HEK293 (cell line): ENCODE measurements at regions not wholly inside any gene's neighbourhood (a gene's known extent, or its start where the extent isn't known, plus 50 kb on each side); places are given as distances from the start of the nearest gene placed in this dataset.

ENCODE experiments used
- CTCF ChIA-PET: fragments of 350-600 bp; formaldehyde crosslinking; extraction: SDS; loops from one replicate; lab custom pipeline; 2021; ENCODE audit warnings: antibody characterized with exemption; lab: Yijun Ruan, JAX
- POLR2A ChIA-PET: fragments of 300-600 bp; formaldehyde crosslinking; extraction: SDS; loops from one replicate; lab custom pipeline; 2020; ENCODE audit warnings: antibody characterized with exemption, inconsistent platforms; lab: Yijun Ruan, JAX
- H3K27ac ChIP-seq: fragments of 200-500 bp; sonication (Bioruptor generic); 2 replicates; pipeline ENCODE4 v1.5.1; 2014; ENCODE audit warnings: low read depth, low read length, control low read depth, inconsistent platforms; ENCODE audit errors: extremely low read depth
- H3K36me3 ChIP-seq, 2 experiments: fragments of 200-500 bp in 1 of 2; sonication (Bioruptor generic) in 1 of 2; 1 replicate in 1 of 2; 2 replicates in 1 of 2; pipeline ENCODE4 v1.5.1; 2014 to 2017; ENCODE audit warnings: inconsistent platforms in 2 of 2, low read length in 2 of 2; ENCODE audit not compliant: control insufficient read depth in 2 of 2, insufficient read depth in 1 of 2
- H3K4me1 ChIP-seq: fragments of 200-500 bp; sonication (Bioruptor generic); 2 replicates; pipeline ENCODE4 v1.5.1; 2014; ENCODE audit warnings: mild to moderate bottlenecking, low read length, inconsistent platforms; ENCODE audit not compliant: control insufficient read depth, insufficient read depth
- H3K4me3 ChIP-seq: 2 replicates; pipeline ENCODE4 v1.5.1; 2011; ENCODE audit warnings: low read depth, mild to moderate bottlenecking, control low read depth, low read length, moderate library complexity
- H3K9me3 ChIP-seq: fragments of 200-500 bp; sonication (Bioruptor generic); 2 replicates; pipeline ENCODE4 v1.5.1; 2014; ENCODE audit warnings: low read depth, low read length, inconsistent platforms; ENCODE audit not compliant: control insufficient read depth, insufficient read depth
- EGR2 ChIP-seq: fragments of 450-650 bp; formaldehyde crosslinking; IDR thresholded peaks from 2 replicates; pipeline ENCODE4 v1.5.1; 2016; ENCODE audit warnings: low read depth, missing biosample characterization, missing genetic modification characterization
- IKZF3 ChIP-seq: fragments of 450-650 bp; IDR thresholded peaks from 2 replicates; pipeline ENCODE4 v1.5.0; 2018; ENCODE audit warnings: missing biosample characterization, mild to moderate bottlenecking, missing genetic modification characterization, moderate library complexity
- MEIS1 ChIP-seq: sonication (generic); formaldehyde crosslinking; IDR thresholded peaks from 2 replicates; pipeline ENCODE4 v1.8.1; 2022; ENCODE audit warnings: missing genetic modification reagents, mild to moderate bottlenecking, borderline replicate concordance
- PRDM1 ChIP-seq: fragments of 450-650 bp; formaldehyde crosslinking; IDR thresholded peaks from 2 replicates; pipeline ENCODE4; 2016; ENCODE audit warnings: missing biosample characterization, missing genetic modification characterization
- ZBTB17 ChIP-seq: fragments of 450-650 bp; formaldehyde crosslinking; IDR thresholded peaks from 2 replicates; pipeline ENCODE4 v1.5.1; 2016; ENCODE audit warnings: missing biosample characterization, missing genetic modification characterization
- ZBTB48 ChIP-seq: fragments of 450-650 bp; formaldehyde crosslinking; IDR thresholded peaks from 2 replicates; pipeline ENCODE4 v1.5.1; 2016; ENCODE audit warnings: missing biosample characterization, missing genetic modification characterization
- ZIC2 ChIP-seq: fragments of 450-650 bp; formaldehyde crosslinking; IDR thresholded peaks from 2 replicates; pipeline ENCODE4 v1.5.1; 2016; ENCODE audit warnings: missing biosample characterization, missing genetic modification characterization
- ZNF266 ChIP-seq: fragments of 450-650 bp; formaldehyde crosslinking; IDR thresholded peaks from 2 replicates; pipeline ENCODE4 v1.5.1; 2016; ENCODE audit warnings: missing biosample characterization, missing genetic modification characterization, low read depth
- ZNF394 ChIP-seq: fragments of 450-650 bp; formaldehyde crosslinking; IDR thresholded peaks from 2 replicates; pipeline ENCODE4 v1.5.1; 2016; ENCODE audit warnings: missing biosample characterization, missing genetic modification characterization, mild to moderate bottlenecking, moderate library complexity, borderline replicate concordance
- ZNF555 ChIP-seq: fragments of 450-650 bp; formaldehyde crosslinking; conservative IDR thresholded peaks from 2 replicates; pipeline ENCODE4 v1.5.1; 2017; ENCODE audit warnings: missing biosample characterization, mild to moderate bottlenecking, missing genetic modification characterization, inconsistent platforms
- ZNF560 ChIP-seq: fragments of 450-650 bp; formaldehyde crosslinking; IDR thresholded peaks from 2 replicates; pipeline ENCODE4 v1.5.1; 2017; ENCODE audit warnings: missing biosample characterization, missing genetic modification characterization, borderline replicate concordance
- ZNF677 ChIP-seq: fragments of 450-650 bp; IDR thresholded peaks from 2 replicates; pipeline ENCODE4 v1.5.0; 2018; ENCODE audit warnings: missing biosample characterization, mild to moderate bottlenecking, missing genetic modification characterization, moderate library complexity
- ZNF76 ChIP-seq: fragments of 450-650 bp; formaldehyde crosslinking; IDR thresholded peaks from 2 replicates; pipeline ENCODE4; 2016; ENCODE audit warnings: low read depth, missing biosample characterization, missing genetic modification characterization, borderline replicate concordance
- ZNF830 ChIP-seq: fragments of 450-650 bp; IDR thresholded peaks from 2 replicates; pipeline ENCODE4 v1.5.0; 2018; ENCODE audit warnings: missing biosample characterization, missing genetic modification characterization, low read depth, mild to moderate bottlenecking, moderate library complexity
- ZNF843 ChIP-seq: fragments of 450-650 bp; formaldehyde crosslinking; IDR thresholded peaks from 2 replicates; pipeline ENCODE4 v1.5.1; 2016; ENCODE audit warnings: missing biosample characterization, missing genetic modification characterization
- TF ChIP-seq, protein P1 (sequence below): fragments of 450-650 bp; formaldehyde crosslinking; IDR thresholded peaks from 2 replicates; pipeline ENCODE4 v1.5.1; 2016; ENCODE audit warnings: missing biosample characterization, missing genetic modification characterization
- TF ChIP-seq, protein P2 (sequence below): fragments of 450-650 bp; formaldehyde crosslinking; IDR thresholded peaks from 2 replicates; pipeline ENCODE4 v1.5.1; 2016; ENCODE audit warnings: missing biosample characterization, missing genetic modification characterization
- TF ChIP-seq, protein P3 (sequence below): fragments of 450-650 bp; formaldehyde crosslinking; conservative IDR thresholded peaks from 2 replicates; pipeline ENCODE4 v1.5.1; 2016; ENCODE audit warnings: low read depth, missing biosample characterization, missing genetic modification characterization
- TF ChIP-seq, protein P4 (sequence below): fragments of 450-650 bp; formaldehyde crosslinking; IDR thresholded peaks from 2 replicates; pipeline ENCODE4 v1.5.1; 2017; ENCODE audit warnings: missing biosample characterization, missing genetic modification characterization
- TF ChIP-seq, protein P5 (sequence below): fragments of 450-650 bp; formaldehyde crosslinking; IDR thresholded peaks from 2 replicates; pipeline ENCODE4 v1.5.1; 2017; ENCODE audit warnings: missing biosample characterization, missing genetic modification characterization

DNA sequence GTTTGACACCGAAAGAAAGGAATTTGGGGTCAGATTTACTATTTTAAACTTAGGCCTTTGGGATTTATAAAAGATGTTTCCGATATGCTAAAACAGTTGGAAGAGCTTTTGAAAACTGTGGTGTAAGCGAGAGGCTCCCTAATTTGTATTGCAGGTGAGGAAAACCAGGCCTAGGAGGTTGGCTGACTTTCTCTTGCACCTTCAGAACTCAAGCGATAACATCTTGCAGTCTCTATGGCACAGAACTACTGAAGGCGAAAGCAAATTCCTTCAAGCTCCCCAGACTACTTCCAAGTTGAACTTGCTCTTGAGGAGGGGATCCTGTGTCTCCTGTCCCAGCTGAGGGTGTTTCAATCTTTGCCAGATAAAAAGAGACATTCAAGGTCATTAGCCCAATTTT is 685.7 kb downstream of the ADGRL2 start:
- TF ChIP-seq EGR2 (tag by site-specific recombination) (no peak), ZNF555 (tag by site-specific recombination) (no peak), ZNF843 (no peak), ZNF560 (tag by site-specific recombination) (no peak), ZNF76 (no peak), IKZF3 (tag by site-specific recombination) (no peak), ZBTB48 (tag by site-specific recombination) (no peak)
- TF ChIP-seq, protein P1, sequence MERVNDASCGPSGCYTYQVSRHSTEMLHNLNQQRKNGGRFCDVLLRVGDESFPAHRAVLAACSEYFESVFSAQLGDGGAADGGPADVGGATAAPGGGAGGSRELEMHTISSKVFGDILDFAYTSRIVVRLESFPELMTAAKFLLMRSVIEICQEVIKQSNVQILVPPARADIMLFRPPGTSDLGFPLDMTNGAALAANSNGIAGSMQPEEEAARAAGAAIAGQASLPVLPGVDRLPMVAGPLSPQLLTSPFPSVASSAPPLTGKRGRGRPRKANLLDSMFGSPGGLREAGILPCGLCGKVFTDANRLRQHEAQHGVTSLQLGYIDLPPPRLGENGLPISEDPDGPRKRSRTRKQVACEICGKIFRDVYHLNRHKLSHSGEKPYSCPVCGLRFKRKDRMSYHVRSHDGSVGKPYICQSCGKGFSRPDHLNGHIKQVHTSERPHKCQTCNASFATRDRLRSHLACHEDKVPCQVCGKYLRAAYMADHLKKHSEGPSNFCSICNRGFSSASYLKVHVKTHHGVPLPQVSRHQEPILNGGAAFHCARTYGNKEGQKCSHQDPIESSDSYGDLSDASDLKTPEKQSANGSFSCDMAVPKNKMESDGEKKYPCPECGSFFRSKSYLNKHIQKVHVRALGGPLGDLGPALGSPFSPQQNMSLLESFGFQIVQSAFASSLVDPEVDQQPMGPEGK (tag by site-specific recombination): no peak
- TF ChIP-seq, protein P2, sequence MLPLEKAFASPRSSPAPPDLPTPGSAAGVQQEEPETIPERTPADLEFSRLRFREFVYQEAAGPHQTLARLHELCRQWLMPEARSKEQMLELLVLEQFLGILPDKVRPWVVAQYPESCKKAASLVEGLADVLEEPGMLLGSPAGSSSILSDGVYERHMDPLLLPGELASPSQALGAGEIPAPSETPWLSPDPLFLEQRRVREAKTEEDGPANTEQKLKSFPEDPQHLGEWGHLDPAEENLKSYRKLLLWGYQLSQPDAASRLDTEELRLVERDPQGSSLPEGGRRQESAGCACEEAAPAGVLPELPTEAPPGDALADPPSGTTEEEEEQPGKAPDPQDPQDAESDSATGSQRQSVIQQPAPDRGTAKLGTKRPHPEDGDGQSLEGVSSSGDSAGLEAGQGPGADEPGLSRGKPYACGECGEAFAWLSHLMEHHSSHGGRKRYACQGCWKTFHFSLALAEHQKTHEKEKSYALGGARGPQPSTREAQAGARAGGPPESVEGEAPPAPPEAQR (tag by site-specific recombination): no peak
- no peak overlapping the region for H3K4me3 ChIP-seq
- no peaks in the 10 kb centered on the region for H3K36me3 ChIP-seq
- ChIA-PET CTCF (interaction anchor here (0.6 kb wide), 1 partner anchor 634 kb away, joined by 3 read pairs; no protein-coding TSS in a partner anchor), POLR2A (no interaction called here)
- H3K9me3 ChIP-seq: no peaks in the 10 kb centered on the region
- no peak overlapping the region for H3K27ac ChIP-seq
- no peaks in the 10 kb centered on the region for H3K4me1 ChIP-seq

DNA sequence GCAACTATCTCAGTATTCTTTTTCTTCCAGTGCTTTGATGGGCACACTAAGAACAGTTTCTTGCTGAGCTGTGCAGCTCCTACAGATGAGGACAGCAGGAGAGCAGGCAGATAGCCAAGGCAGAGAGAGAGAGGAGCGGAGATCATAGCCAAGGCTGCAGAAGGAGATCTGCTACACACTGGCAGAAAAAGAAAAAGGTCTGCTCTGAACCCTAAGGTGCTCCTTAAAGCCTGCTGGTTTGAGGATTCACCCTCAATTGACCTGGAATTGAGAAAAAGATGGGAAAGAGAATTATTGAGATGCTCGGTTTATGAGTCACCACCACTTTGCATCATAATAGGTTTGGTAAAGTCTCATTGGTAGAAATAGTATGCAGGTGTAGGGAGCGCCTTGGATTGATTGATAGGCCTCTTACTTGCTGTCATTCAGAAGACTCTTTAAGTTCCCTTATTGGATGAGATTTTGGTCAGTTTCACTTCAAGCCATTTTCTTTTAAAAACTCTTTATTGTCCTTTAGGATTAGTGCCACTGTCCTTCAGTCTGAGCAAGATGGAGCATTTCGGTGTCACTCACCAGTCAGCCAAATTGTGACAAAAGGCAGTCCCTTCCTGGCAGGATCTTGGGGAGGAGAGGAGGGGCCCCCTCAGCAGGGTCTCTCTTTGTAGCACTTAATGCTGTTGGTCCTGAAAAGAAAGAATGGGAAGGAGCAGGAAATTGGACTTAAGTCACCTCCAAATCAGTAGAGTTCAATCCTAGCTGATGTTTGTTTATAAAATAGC is 685.0 kb downstream of the ADGRL2 start:
- TF ChIP-seq ZBTB17 (tag by site-specific recombination) (peak; percentile 59; the same call in 1 of the 2 replicates), ZNF677 (0 out of 2 replicates have a peak, but pooled peaks have one; percentile 18), MEIS1 (CRISPR knock-in tag) (peak; percentile 39; the same call in 1 of the 2 replicates), ZNF394 (tag by site-specific recombination) (0 out of 2 replicates have a peak, but pooled peaks have one; percentile 13), ZIC2 (tag by site-specific recombination) (peak; percentile 68; the same call in 1 of the 2 replicates), ZNF830 (tag by site-specific recombination) (no peak), PRDM1 (peak; percentile 25; the same call in 1 of the 2 replicates), ZNF266 (tag by site-specific recombination) (no peak)
- TF ChIP-seq, protein P3, sequence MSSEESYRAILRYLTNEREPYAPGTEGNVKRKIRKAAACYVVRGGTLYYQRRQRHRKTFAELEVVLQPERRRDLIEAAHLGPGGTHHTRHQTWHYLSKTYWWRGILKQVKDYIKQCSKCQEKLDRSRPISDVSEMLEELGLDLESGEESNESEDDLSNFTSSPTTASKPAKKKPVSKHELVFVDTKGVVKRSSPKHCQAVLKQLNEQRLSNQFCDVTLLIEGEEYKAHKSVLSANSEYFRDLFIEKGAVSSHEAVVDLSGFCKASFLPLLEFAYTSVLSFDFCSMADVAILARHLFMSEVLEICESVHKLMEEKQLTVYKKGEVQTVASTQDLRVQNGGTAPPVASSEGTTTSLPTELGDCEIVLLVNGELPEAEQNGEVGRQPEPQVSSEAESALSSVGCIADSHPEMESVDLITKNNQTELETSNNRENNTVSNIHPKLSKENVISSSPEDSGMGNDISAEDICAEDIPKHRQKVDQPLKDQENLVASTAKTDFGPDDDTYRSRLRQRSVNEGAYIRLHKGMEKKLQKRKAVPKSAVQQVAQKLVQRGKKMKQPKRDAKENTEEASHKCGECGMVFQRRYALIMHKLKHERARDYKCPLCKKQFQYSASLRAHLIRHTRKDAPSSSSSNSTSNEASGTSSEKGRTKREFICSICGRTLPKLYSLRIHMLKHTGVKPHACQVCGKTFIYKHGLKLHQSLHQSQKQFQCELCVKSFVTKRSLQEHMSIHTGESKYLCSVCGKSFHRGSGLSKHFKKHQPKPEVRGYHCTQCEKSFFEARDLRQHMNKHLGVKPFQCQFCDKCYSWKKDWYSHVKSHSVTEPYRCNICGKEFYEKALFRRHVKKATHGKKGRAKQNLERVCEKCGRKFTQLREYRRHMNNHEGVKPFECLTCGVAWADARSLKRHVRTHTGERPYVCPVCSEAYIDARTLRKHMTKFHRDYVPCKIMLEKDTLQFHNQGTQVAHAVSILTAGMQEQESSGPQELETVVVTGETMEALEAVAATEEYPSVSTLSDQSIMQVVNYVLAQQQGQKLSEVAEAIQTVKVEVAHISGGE (tag by site-specific recombination): no peak
- TF ChIP-seq, protein P4, sequence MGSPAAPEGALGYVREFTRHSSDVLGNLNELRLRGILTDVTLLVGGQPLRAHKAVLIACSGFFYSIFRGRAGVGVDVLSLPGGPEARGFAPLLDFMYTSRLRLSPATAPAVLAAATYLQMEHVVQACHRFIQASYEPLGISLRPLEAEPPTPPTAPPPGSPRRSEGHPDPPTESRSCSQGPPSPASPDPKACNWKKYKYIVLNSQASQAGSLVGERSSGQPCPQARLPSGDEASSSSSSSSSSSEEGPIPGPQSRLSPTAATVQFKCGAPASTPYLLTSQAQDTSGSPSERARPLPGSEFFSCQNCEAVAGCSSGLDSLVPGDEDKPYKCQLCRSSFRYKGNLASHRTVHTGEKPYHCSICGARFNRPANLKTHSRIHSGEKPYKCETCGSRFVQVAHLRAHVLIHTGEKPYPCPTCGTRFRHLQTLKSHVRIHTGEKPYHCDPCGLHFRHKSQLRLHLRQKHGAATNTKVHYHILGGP (tag by site-specific recombination): peak; percentile 38; the same call in 1 of the 2 replicates
- TF ChIP-seq, protein P5, sequence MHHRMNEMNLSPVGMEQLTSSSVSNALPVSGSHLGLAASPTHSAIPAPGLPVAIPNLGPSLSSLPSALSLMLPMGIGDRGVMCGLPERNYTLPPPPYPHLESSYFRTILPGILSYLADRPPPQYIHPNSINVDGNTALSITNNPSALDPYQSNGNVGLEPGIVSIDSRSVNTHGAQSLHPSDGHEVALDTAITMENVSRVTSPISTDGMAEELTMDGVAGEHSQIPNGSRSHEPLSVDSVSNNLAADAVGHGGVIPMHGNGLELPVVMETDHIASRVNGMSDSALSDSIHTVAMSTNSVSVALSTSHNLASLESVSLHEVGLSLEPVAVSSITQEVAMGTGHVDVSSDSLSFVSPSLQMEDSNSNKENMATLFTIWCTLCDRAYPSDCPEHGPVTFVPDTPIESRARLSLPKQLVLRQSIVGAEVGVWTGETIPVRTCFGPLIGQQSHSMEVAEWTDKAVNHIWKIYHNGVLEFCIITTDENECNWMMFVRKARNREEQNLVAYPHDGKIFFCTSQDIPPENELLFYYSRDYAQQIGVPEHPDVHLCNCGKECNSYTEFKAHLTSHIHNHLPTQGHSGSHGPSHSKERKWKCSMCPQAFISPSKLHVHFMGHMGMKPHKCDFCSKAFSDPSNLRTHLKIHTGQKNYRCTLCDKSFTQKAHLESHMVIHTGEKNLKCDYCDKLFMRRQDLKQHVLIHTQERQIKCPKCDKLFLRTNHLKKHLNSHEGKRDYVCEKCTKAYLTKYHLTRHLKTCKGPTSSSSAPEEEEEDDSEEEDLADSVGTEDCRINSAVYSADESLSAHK (tag by site-specific recombination): no peak
- TF ChIP-seq, all 188 proteins: peak for 7
- ChIA-PET POLR2A (no interaction called here), CTCF (interaction anchor here (0.6 kb wide), 1 partner anchor 20 kb away, joined by 3 read pairs; no protein-coding TSS in a partner anchor)
- Histone ChIP-seq H3K36me3 (no peaks in the 10 kb centered on the region), H3K9me3 (no peaks in the 10 kb centered on the region), H3K27ac (no peak overlapping the region), H3K4me3 (no peak overlapping the region), H3K4me1 (no peaks in the 10 kb centered on the region)
